ENCODE measurements at regions not wholly inside any gene's neighbourhood (a gene's known extent, or its start where the extent isn't known, plus 50 kb on each side); places are given as distances from the start of the nearest gene placed in this dataset.
A peak's percentile ranks its signal among the peaks of the same experiment; 100 is the strongest.
"Not testable (repeated sequence)": the region's sequence is repeated elsewhere in the genome, so short reads cannot be mapped to it uniquely, and the experiment has no call there.

GRCh38 chr7:121519548-121520521, 123.7 kb upstream of the FAM3C start:
- peak; percentile 15 for DNase-seq

- no peak for DNase-seq
Measured at GRCh38 chr7:121517591-121517990, 121.5 kb upstream of the FAM3C start.

- no peak for DNase-seq
Measured at GRCh38 chr7:121516821-121517220, 120.7 kb upstream of the FAM3C start.

GRCh38 chr7:121515630-121516401, 119.7 kb upstream of the FAM3C start:
- no peak for DNase-seq

GRCh38 chr7:121515229-121515628, 119.1 kb upstream of the FAM3C start:
- no peak for DNase-seq

- no peak for DNase-seq
Measured at GRCh38 chr7:121513105-121513504, 117.0 kb upstream of the FAM3C start.

GRCh38 chr7:121510858-121511482, 114.9 kb upstream of the FAM3C start:
- no peak for DNase-seq

GRCh38 chr7:121510302-121510701, 114.2 kb upstream of the FAM3C start:
- no peak for DNase-seq

- no peak for DNase-seq
Measured at GRCh38 chr7:121505540-121506182, 109.6 kb upstream of the FAM3C start.

- DNase-seq, result no peak
Measured at GRCh38 chr7:121505021-121505420, 108.9 kb upstream of the FAM3C start.

- peak; percentile 39 for DNase-seq
Measured at GRCh38 chr7:121504482-121504881, 108.4 kb upstream of the FAM3C start.

GRCh38 chr7:121503730-121504129, 107.6 kb upstream of the FAM3C start:
- no peak for DNase-seq

- no peak for DNase-seq
Measured at GRCh38 chr7:121503039-121503438, 106.9 kb upstream of the FAM3C start.

GRCh38 chr7:121501566-121501965, 105.5 kb upstream of the FAM3C start:
- DNase-seq, result no peak

- DNase-seq, result no peak
Measured at GRCh38 chr7:121500360-121501058, 104.4 kb upstream of the FAM3C start.

- no peak for DNase-seq
Measured at GRCh38 chr7:121499624-121500023, 103.5 kb upstream of the FAM3C start.

- no peak for DNase-seq
Measured at GRCh38 chr7:121498816-121499215, 102.7 kb upstream of the FAM3C start.

- DNase-seq, result not testable (repeated sequence)
Measured at GRCh38 chr7:121497545-121497944, 101.4 kb upstream of the FAM3C start.

GRCh38 chr7:121494516-121494915, 98.4 kb upstream of the FAM3C start:
- DNase-seq, result no peak

- DNase-seq, result no peak
Measured at GRCh38 chr7:121493553-121493952, 97.4 kb upstream of the FAM3C start.

- DNase-seq, result no peak
Measured at GRCh38 chr7:121490309-121490708, 94.2 kb upstream of the FAM3C start.

GRCh38 chr7:121489440-121489839, 93.3 kb upstream of the FAM3C start:
- no peak for DNase-seq
